Colonic mucosa (tissue), 4 donors: ENCODE measurements at regions not wholly inside any gene's neighbourhood (a gene's known extent, or its start where the extent isn't known, plus 50 kb on each side); places are given as distances from the start of the nearest gene placed in this dataset.

Experiments used
- DNase-seq: peaks from one replicate; pipeline ENCODE4 v3.0.0-alpha.2; 2020
- H3K27ac ChIP-seq: fragments of 200-600 bp; one replicate; pipeline ENCODE4 v1.8.0; 2021
- H3K27me3 ChIP-seq: fragments of 200-600 bp; one replicate; pipeline ENCODE4 v1.8.0; 2021
- H3K36me3 ChIP-seq: fragments of 200-600 bp; one replicate; pipeline ENCODE4 v1.8.0; 2021
- H3K4me1 ChIP-seq: fragments of 200-600 bp; one replicate; pipeline ENCODE4 v1.8.0; 2021; ENCODE audit warnings: mild to moderate bottlenecking
- H3K4me3 ChIP-seq: fragments of 200-600 bp; one replicate; pipeline ENCODE4 v1.8.0; 2021
- H3K9ac ChIP-seq, 2 donors: one replicate each; pipeline ENCODE4 v1.7.0; 2013; ENCODE audit warnings: control low read depth in 2 of 2, low read depth in 2 of 2, low read length in 2 of 2
- H3K9me3 ChIP-seq: fragments of 200-600 bp; one replicate; pipeline ENCODE4 v1.8.0; 2021
- CTCF ChIP-seq: fragments of 200-600 bp; IDR thresholded peaks from one replicate; pipeline ENCODE4 v1.8.0; 2022; ENCODE audit warnings: antibody characterized with exemption, mild to moderate bottlenecking
- intact Hi-C: fragments of 100-400 bp; cut with DNase I; formaldehyde crosslinking; loops from one replicate; pipeline ENCODE4 v1.14.1; 2022
- donor health status: healthy.
- donor health status: DM: no; HTN: no; CAD: no.
- donor health status: DM: no; HTN: no; CAD: no.

- H3K27ac ChIP-seq: no peak overlapping the region
- H3K4me1 ChIP-seq: no peaks in the 10 kb centered on the region
- intact Hi-C loops: no loop called here
- TF ChIP-seq CTCF: no peak
- H3K36me3 ChIP-seq: no peaks in the 10 kb centered on the region
- DNase-seq: no peak
- H3K27me3 ChIP-seq: no peaks in the 10 kb centered on the region
- H3K9ac ChIP-seq: no peak overlapping the region
- no peak overlapping the region for H3K4me3 ChIP-seq
- no peaks in the 10 kb centered on the region for H3K9me3 ChIP-seq
Observed at GRCh38 chr12:125355614-125356013, 290.4 kb downstream of the AACS start.

- no peak for TF ChIP-seq CTCF
- Histone ChIP-seq H3K36me3 (no peaks in the 10 kb centered on the region), H3K9ac (no peak overlapping the region), H3K4me3 (no peak overlapping the region), H3K4me1 (no peaks in the 10 kb centered on the region), H3K27me3 (no peaks in the 10 kb centered on the region), H3K9me3 (no peaks in the 10 kb centered on the region), H3K27ac (no peak overlapping the region)
- DNase-seq: no peak
- intact Hi-C loops: no loop called here
Observed at GRCh38 chr12:125356111-125356510, 290.9 kb downstream of the AACS start.

- intact Hi-C loops: no loop called here
- Histone ChIP-seq H3K27ac (no peak overlapping the region), H3K27me3 (no peaks in the 10 kb centered on the region), H3K4me3 (no peak overlapping the region), H3K9me3 (no peaks in the 10 kb centered on the region), H3K36me3 (no peaks in the 10 kb centered on the region), H3K9ac (no peak overlapping the region), H3K4me1 (no peaks in the 10 kb centered on the region)
- no peak for DNase-seq
- TF ChIP-seq CTCF: no peak
Observed at GRCh38 chr12:125357561-125357960, 292.3 kb downstream of the AACS start.

GRCh38 chr12:125360540-125360939 lies 295.3 kb downstream of the AACS start:
- Histone ChIP-seq H3K9me3 (no peaks in the 10 kb centered on the region), H3K4me1 (no peaks in the 10 kb centered on the region), H3K36me3 (no peaks in the 10 kb centered on the region), H3K4me3 (no peak overlapping the region), H3K9ac (no peak overlapping the region), H3K27me3 (no peaks in the 10 kb centered on the region), H3K27ac (no peak overlapping the region)
- no peak for TF ChIP-seq CTCF
- DNase-seq: no peak
- intact Hi-C loops: no loop called here

GRCh38 chr12:125371033-125371432 lies 305.8 kb downstream of the AACS start:
- no peaks in the 10 kb centered on the region for H3K27me3 ChIP-seq
- H3K9me3 ChIP-seq: no peaks in the 10 kb centered on the region
- DNase-seq: no peak
- no peaks in the 10 kb centered on the region for H3K36me3 ChIP-seq
- H3K4me1 ChIP-seq: no peaks in the 10 kb centered on the region
- H3K4me3 ChIP-seq: no peak overlapping the region
- no peak overlapping the region for H3K27ac ChIP-seq
- intact Hi-C loops: no loop called here
- TF ChIP-seq CTCF: no peak
- H3K9ac ChIP-seq: no peak overlapping the region

GRCh38 chr12:125372085-125372484 lies 306.9 kb downstream of the AACS start:
- no peak overlapping the region for H3K27ac ChIP-seq
- TF ChIP-seq CTCF: no peak
- H3K9ac ChIP-seq: no peak overlapping the region
- no peak overlapping the region for H3K4me3 ChIP-seq
- H3K4me1 ChIP-seq: no peaks in the 10 kb centered on the region
- H3K9me3 ChIP-seq: no peaks in the 10 kb centered on the region
- intact Hi-C loops: no loop called here
- no peaks in the 10 kb centered on the region for H3K27me3 ChIP-seq
- no peaks in the 10 kb centered on the region for H3K36me3 ChIP-seq
- no peak for DNase-seq
